B cell (primary cell): ENCODE measurements at regions not wholly inside any gene's neighbourhood (a gene's known extent, or its start where the extent isn't known, plus 50 kb on each side); places are given as distances from the start of the nearest gene placed in this dataset.

ENCODE experiments used
- EZH2 ChIP-seq: IDR thresholded peaks from 2 replicates; pipeline ENCODE4 v1.6.1; 2012; ENCODE audit warnings: borderline replicate concordance, low read depth, mild to moderate bottlenecking, moderate library complexity, low read length; ENCODE audit not compliant: insufficient read depth, poor library complexity, severe bottlenecking
- TF ChIP-seq, protein P1 (sequence below): fragments of 200-600 bp; IDR thresholded peaks from one replicate; pipeline ENCODE4 v1.8.0; 2022; ENCODE audit warnings: antibody characterized with exemption, mild to moderate bottlenecking

DNA sequence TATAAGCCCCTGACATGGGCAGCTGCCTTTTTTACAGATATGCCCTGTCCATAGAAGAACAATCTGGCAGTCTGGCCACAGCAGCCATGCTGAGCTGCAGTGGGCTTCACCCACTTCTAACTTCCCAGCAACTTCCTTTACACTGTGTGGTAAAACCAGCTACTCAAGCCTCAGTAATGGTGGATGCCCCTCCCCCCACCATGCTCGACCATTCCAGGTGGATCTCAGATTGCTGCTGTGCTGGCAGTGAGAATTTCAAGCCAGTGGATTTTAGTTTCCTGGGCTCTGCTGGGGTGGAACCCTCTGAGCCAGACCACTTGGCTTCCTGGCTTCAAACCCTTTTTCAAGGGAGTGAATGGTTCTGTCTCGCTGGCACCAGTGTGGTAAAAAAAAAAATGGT is 355.9 kb upstream of the EDA2R start:
- TF ChIP-seq, protein P1, sequence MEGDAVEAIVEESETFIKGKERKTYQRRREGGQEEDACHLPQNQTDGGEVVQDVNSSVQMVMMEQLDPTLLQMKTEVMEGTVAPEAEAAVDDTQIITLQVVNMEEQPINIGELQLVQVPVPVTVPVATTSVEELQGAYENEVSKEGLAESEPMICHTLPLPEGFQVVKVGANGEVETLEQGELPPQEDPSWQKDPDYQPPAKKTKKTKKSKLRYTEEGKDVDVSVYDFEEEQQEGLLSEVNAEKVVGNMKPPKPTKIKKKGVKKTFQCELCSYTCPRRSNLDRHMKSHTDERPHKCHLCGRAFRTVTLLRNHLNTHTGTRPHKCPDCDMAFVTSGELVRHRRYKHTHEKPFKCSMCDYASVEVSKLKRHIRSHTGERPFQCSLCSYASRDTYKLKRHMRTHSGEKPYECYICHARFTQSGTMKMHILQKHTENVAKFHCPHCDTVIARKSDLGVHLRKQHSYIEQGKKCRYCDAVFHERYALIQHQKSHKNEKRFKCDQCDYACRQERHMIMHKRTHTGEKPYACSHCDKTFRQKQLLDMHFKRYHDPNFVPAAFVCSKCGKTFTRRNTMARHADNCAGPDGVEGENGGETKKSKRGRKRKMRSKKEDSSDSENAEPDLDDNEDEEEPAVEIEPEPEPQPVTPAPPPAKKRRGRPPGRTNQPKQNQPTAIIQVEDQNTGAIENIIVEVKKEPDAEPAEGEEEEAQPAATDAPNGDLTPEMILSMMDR = no peak
- no peak for TF ChIP-seq EZH2
